Peyer's patch (tissue), 4 donors: ENCODE measurements at regions not wholly inside any gene's neighbourhood (a gene's known extent, or its start where the extent isn't known, plus 50 kb on each side); places are given as distances from the start of the nearest gene placed in this dataset.

ENCODE experiments used
- POLR2A ChIP-seq, 2 donors: fragments of 450-650 bp; IDR thresholded peaks; one replicate each; pipeline ENCODE4 v1.5.1; 2017; ENCODE audit warnings: antibody characterized with exemption in 2 of 2, mild to moderate bottlenecking in 2 of 2, moderate library complexity in 2 of 2
- TF ChIP-seq, protein P1 (sequence below), 6 experiments: fragments of 450-650 bp in 4 of 6; fragments of 200-600 bp in 2 of 6; sonication (generic) in 1 of 6; IDR thresholded peaks; one replicate each; pipeline ENCODE4 v1.5.1; 2017 to 2019; ENCODE audit warnings: antibody characterized with exemption in 6 of 6, mild to moderate bottlenecking in 3 of 6, moderate library complexity in 1 of 6

DNA sequence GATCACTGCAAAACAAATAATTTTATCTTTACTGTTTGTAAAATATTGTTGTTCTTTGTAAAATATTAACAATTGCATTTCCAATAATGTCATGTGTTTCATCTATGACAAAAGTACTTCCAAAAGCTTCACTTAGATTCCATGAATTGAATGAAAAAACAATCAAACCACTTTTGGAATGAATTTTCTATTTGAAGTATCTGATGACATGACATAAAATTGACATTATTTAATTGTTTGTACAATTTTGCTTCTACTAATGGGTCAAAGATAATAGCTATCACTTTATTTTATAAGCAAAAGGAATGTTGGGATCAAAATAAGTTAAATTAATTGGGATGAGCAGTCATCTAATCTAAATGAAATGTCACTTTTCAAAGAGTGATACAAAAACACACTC, 684.3 kb downstream of the NR2F1-AS1 start:
- TF ChIP-seq, protein P1, sequence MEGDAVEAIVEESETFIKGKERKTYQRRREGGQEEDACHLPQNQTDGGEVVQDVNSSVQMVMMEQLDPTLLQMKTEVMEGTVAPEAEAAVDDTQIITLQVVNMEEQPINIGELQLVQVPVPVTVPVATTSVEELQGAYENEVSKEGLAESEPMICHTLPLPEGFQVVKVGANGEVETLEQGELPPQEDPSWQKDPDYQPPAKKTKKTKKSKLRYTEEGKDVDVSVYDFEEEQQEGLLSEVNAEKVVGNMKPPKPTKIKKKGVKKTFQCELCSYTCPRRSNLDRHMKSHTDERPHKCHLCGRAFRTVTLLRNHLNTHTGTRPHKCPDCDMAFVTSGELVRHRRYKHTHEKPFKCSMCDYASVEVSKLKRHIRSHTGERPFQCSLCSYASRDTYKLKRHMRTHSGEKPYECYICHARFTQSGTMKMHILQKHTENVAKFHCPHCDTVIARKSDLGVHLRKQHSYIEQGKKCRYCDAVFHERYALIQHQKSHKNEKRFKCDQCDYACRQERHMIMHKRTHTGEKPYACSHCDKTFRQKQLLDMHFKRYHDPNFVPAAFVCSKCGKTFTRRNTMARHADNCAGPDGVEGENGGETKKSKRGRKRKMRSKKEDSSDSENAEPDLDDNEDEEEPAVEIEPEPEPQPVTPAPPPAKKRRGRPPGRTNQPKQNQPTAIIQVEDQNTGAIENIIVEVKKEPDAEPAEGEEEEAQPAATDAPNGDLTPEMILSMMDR (IDR thresholded peaks at IDR 0.05), result no peak
- no peak for TF ChIP-seq POLR2A (IDR thresholded peaks at IDR 0.05)
